ENCODE measurements at regions not wholly inside any gene's neighbourhood (a gene's known extent, or its start where the extent isn't known, plus 50 kb on each side); places are given as distances from the start of the nearest gene placed in this dataset.
"Not testable (repeated sequence)": the region's sequence is repeated elsewhere in the genome, so short reads cannot be mapped to it uniquely, and the experiment has no call there.

DNA sequence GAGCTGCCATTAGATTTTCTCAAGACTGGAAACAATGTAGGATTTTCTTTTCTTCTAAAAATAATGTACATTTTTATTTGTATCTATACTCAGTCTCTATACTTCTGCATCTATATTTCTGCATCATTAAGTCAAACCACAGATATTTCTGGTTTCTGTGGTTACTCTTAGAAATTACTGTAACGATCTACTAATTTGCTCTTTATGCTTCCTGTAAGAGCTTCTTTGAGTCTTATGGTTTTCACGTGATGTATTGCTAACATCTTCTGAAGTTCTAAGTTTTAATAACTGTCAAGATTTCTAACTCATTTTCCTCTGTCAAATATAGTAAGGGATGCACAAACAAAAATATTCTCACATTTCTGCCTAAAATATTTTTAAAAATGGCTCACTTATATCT is 1144.5 kb downstream of the HACE1 start:
- H3K9me3 ChIP-seq (ENCODE audit: control insufficient read depth, insufficient read depth, low read length): no peaks in the 10 kb centered on the region
- no peak overlapping the region for H3K27ac ChIP-seq (ENCODE audit: low read length)
- H3K27me3 ChIP-seq (ENCODE audit: control insufficient read depth, insufficient read depth, low read length): no peaks in the 10 kb centered on the region
- no peak overlapping the region for H3K4me3 ChIP-seq (ENCODE audit: low read length)
- H3K4me1 ChIP-seq (ENCODE audit: control insufficient read depth, insufficient read depth, low read length): no peaks in the 10 kb centered on the region
- DNase-seq (ENCODE audit: low read depth, low spot score): no peak
- no CpG with 5 or more reads among the region's 2 CpGs for WGBS (ENCODE audit: insufficient coverage, insufficient read length)
- H3K36me3 ChIP-seq (ENCODE audit: control insufficient read depth, insufficient read depth, low read length): no peaks in the 10 kb centered on the region

DNA sequence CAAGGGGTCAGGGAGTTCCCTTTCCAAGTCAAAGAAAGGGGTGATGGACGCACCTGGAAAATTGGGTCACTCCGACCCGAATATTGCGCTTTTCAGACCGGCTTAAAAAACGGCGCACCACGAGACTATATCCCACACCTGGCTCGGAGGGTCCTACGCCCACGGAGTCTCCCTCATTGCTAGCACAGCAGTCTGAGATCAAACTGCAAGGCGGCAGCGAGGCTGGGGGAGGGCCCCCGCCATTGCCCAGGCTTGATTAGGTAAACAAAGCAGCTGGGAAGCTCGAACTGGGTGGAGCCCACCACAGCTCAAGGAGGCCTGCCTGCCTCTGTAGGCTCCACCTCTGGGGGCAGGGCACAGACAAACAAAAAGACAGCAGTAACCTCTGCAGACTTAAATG is 1150.5 kb downstream of the HACE1 start:
- not testable (repeated sequence) for H3K27ac ChIP-seq (ENCODE audit: low read length); H3K4me3 ChIP-seq (ENCODE audit: low read length); H3K4me1 ChIP-seq (ENCODE audit: control insufficient read depth, insufficient read depth, low read length); H3K9me3 ChIP-seq (ENCODE audit: control insufficient read depth, insufficient read depth, low read length); H3K36me3 ChIP-seq (ENCODE audit: control insufficient read depth, insufficient read depth, low read length); H3K27me3 ChIP-seq (ENCODE audit: control insufficient read depth, insufficient read depth, low read length); DNase-seq (ENCODE audit: low read depth, low spot score)
- no CpG with 5 or more reads among the region's 15 CpGs for WGBS (ENCODE audit: insufficient coverage, insufficient read length)

DNA sequence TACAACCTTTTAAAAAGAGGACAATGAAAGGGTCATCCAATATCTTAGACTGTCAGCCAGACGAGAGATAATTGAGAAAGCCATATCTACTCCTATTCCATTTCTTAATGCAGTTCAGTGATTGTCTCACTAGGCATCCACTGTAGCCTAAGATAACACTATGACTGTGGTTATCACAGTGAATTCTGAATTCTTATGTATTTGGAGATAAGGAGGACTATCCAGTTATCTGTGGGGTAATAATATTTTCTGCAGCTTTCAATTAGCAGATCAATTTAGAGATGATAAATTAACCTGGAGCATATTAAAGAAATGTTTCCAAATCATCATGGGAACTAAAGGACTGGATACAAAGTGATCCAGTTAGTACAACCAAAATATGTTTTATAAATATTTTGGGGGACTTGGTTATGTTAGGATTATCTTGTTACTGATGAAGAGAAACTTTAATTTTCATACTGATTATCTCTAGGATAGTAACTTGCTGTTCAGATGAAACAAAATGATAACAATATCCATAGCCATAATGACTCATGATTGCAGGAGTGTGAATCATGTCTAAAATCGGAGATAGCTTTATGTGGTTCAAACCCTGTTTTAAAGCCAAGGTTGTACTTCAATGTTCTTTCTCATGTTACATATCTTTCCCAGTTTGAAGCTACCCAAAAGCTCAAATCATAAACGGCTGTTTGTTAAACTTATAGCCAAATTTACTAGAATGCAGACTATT is 1152.0 kb downstream of the HACE1 start:
- Histone ChIP-seq H3K27me3 (ENCODE audit: control insufficient read depth, insufficient read depth, low read length) (no peaks in the 10 kb centered on the region), H3K4me3 (ENCODE audit: low read length) (no peak overlapping the region), H3K27ac (ENCODE audit: low read length) (no peak overlapping the region), H3K4me1 (ENCODE audit: control insufficient read depth, insufficient read depth, low read length) (no peaks in the 10 kb centered on the region), H3K36me3 (ENCODE audit: control insufficient read depth, insufficient read depth, low read length) (no peaks in the 10 kb centered on the region), H3K9me3 (ENCODE audit: control insufficient read depth, insufficient read depth, low read length) (no peaks in the 10 kb centered on the region)
- DNase-seq (ENCODE audit: low read depth, low spot score): no peak
- whole genome bisulfite sequencing (ENCODE audit: insufficient coverage, insufficient read length): no CpG with 5 or more reads among the region's 3 CpGs

DNA sequence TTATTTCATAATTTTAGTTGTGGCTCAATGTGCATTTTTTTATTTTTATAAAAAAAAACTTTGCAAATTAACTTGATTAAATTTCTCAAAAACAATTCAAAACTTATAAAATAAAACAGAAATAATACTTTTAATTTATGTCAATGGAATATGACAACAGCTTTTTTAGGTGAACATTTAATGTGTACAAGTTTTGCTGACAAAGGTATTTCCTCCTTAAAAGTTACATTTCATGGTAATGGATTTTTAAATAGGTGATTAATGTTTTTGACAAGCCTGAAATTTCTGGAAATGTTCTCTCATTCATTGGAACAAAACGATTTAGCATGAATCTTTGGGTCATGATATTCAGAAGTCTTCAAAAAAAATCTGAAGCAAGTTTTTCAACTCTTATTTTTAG is 1160.0 kb downstream of the HACE1 start:
- Histone ChIP-seq H3K27me3 (ENCODE audit: control insufficient read depth, insufficient read depth, low read length) (no peaks in the 10 kb centered on the region), H3K9me3 (ENCODE audit: control insufficient read depth, insufficient read depth, low read length) (no peaks in the 10 kb centered on the region), H3K36me3 (ENCODE audit: control insufficient read depth, insufficient read depth, low read length) (no peaks in the 10 kb centered on the region), H3K27ac (ENCODE audit: low read length) (no peak overlapping the region), H3K4me1 (ENCODE audit: control insufficient read depth, insufficient read depth, low read length) (no peaks in the 10 kb centered on the region), H3K4me3 (ENCODE audit: low read length) (no peak overlapping the region)
- no peak for DNase-seq (ENCODE audit: low read depth, low spot score)
- WGBS (ENCODE audit: insufficient coverage, insufficient read length): no CpG with 5 or more reads among the region's 1 CpG

DNA sequence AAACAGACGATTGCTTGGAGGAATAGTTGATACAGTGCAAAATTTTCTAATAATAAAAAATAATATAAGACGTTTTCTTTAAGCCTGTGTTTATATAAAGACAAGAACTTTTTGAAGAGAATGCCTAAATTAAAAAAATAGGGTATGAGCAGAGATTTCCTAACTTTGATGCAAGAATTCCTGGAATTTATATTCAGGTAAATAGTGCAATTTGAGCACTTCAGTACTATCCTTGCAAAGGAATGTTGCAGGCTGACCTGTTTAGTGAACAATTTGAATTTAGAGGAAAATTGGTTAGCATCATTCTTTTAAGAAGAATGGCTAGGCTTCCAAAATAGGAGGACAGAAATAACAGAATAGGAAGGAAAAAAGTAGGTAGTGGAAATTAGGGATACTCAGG is 1172.3 kb downstream of the HACE1 start:
- Histone ChIP-seq H3K36me3 (ENCODE audit: control insufficient read depth, insufficient read depth, low read length) (no peaks in the 10 kb centered on the region), H3K27ac (ENCODE audit: low read length) (no peak overlapping the region), H3K4me3 (ENCODE audit: low read length) (no peak overlapping the region), H3K9me3 (ENCODE audit: control insufficient read depth, insufficient read depth, low read length) (no peaks in the 10 kb centered on the region), H3K27me3 (ENCODE audit: control insufficient read depth, insufficient read depth, low read length) (no peaks in the 10 kb centered on the region), H3K4me1 (ENCODE audit: control insufficient read depth, insufficient read depth, low read length) (no peaks in the 10 kb centered on the region)
- no CpG with 5 or more reads among the region's 2 CpGs for WGBS (ENCODE audit: insufficient coverage, insufficient read length)
- no peak for DNase-seq (ENCODE audit: low read depth, low spot score)

DNA sequence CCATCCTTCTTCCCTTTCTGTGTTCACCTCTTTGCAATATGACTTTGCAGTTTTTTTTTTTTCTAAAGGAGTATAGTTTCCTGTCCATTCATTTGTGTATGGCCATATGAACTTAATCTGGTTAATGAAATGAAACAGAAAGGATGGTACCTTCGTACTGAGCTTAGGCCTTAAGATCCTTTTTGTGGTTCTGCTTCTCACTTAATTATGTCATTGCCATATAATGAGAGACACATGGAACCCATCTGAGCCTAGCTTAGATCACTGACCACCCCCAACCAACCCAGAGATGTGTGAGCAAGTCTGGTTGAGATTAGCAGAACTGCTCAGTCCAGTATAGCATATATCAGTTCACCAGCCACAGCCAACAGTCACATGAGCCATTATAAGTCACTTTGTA is 1179.6 kb downstream of the HACE1 start:
- Histone ChIP-seq H3K27ac (ENCODE audit: low read length) (no peak overlapping the region), H3K4me3 (ENCODE audit: low read length) (no peak overlapping the region), H3K27me3 (ENCODE audit: control insufficient read depth, insufficient read depth, low read length) (no peaks in the 10 kb centered on the region), H3K9me3 (ENCODE audit: control insufficient read depth, insufficient read depth, low read length) (no peaks in the 10 kb centered on the region; the same call in 1 of the 2 replicates), H3K4me1 (ENCODE audit: control insufficient read depth, insufficient read depth, low read length) (no peaks in the 10 kb centered on the region), H3K36me3 (ENCODE audit: control insufficient read depth, insufficient read depth, low read length) (no peaks in the 10 kb centered on the region)
- no CpG with 5 or more reads among the region's 1 CpG for WGBS (ENCODE audit: insufficient coverage, insufficient read length)
- no peak for DNase-seq (ENCODE audit: low read depth, low spot score)

DNA sequence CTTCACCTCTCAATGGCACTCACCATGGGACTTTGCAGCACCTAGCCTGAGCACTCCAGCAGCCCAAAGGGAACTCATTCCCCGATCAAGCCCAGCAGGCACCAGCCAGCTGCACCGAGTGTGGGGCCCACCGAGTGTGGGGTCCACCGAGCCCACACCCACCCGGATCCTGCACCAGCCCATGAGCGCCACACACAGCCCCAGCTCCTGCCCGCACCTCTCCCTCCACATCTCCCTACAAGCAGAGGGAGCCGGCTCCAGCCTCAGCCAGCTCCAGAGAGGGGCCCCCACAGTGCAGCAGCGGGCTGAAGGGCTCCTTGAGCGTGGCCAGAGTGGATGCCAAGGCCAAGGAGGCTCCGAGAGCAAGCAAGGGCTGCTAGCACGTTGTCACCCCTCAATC is 1182.4 kb downstream of the HACE1 start:
- no peaks in the 10 kb centered on the region for H3K27me3 ChIP-seq (ENCODE audit: control insufficient read depth, insufficient read depth, low read length)
- no peak for DNase-seq (ENCODE audit: low read depth, low spot score)
- H3K4me1 ChIP-seq (ENCODE audit: control insufficient read depth, insufficient read depth, low read length): no peaks in the 10 kb centered on the region
- no peaks in the 10 kb centered on the region for H3K36me3 ChIP-seq (ENCODE audit: control insufficient read depth, insufficient read depth, low read length)
- H3K9me3 ChIP-seq (ENCODE audit: control insufficient read depth, insufficient read depth, low read length): no peaks in the 10 kb centered on the region; the same call in 1 of the 2 replicates
- no peak overlapping the region for H3K27ac ChIP-seq (ENCODE audit: low read length)
- H3K4me3 ChIP-seq (ENCODE audit: low read length): no peak overlapping the region
- WGBS (ENCODE audit: insufficient coverage, insufficient read length): no CpG with 5 or more reads among the region's 12 CpGs

DNA sequence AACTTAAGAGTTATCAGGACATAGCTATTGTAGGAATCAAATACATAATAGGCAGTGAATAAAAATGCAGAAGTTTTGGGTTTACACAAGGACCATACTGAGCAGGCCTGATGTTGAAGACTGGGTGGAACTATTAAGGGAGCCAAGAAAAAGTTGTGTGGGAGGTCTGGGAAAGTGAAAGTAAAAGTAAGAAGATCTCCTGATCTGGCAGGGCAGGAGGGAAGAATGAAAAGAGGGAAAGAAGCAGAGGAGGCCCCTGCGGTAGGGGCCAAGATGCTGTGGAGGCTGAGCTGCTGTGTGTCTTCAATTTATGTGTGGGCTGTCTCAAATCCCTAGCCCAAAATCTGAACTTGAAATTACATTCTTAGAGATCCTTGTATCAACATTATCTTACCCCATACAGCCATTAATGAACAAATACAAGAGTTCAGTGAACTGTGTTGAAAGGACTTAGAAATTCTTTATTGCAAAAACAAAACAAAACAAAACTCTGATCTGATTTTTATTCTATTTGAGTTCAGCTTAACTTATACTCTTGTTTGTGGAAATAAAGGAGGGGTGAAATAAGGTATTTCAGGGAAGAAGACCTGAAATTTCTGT is 1183.8 kb downstream of the HACE1 start:
- no peak for DNase-seq (ENCODE audit: low read depth, low spot score)
- H3K4me1 ChIP-seq (ENCODE audit: control insufficient read depth, insufficient read depth, low read length): no peaks in the 10 kb centered on the region
- WGBS (ENCODE audit: insufficient coverage, insufficient read length): no CpG with 5 or more reads among the region's 1 CpG
- H3K9me3 ChIP-seq (ENCODE audit: control insufficient read depth, insufficient read depth, low read length): no peaks in the 10 kb centered on the region; the same call in 1 of the 2 replicates
- no peak overlapping the region for H3K4me3 ChIP-seq (ENCODE audit: low read length)
- no peaks in the 10 kb centered on the region for H3K27me3 ChIP-seq (ENCODE audit: control insufficient read depth, insufficient read depth, low read length)
- H3K27ac ChIP-seq (ENCODE audit: low read length): no peak overlapping the region
- no peaks in the 10 kb centered on the region for H3K36me3 ChIP-seq (ENCODE audit: control insufficient read depth, insufficient read depth, low read length)

DNA sequence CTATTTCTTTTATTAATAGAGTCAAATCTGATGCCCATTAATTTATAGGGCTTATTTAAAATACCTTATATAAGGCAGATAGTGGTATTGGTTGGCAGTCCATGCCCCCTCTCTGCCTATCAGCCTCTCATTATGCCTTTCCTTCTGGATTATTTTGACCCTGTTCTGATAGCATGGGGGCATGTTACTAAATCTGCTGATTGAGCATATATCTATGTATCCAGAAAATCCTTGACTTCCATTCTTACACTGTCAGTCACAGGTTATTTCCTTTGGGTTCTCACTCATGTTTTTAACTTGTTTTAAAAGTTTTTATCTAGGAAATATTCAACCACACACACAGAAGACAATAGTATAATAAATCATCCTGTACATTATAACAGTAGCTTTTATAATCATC is 1184.9 kb downstream of the HACE1 start:
- no peak overlapping the region for H3K4me3 ChIP-seq (ENCODE audit: low read length)
- no peaks in the 10 kb centered on the region; the same call in 1 of the 2 replicates for H3K9me3 ChIP-seq (ENCODE audit: control insufficient read depth, insufficient read depth, low read length)
- no peaks in the 10 kb centered on the region for H3K36me3 ChIP-seq (ENCODE audit: control insufficient read depth, insufficient read depth, low read length)
- no peaks in the 10 kb centered on the region for H3K27me3 ChIP-seq (ENCODE audit: control insufficient read depth, insufficient read depth, low read length)
- H3K27ac ChIP-seq (ENCODE audit: low read length): no peak overlapping the region
- DNase-seq (ENCODE audit: low read depth, low spot score): no peak
- no peaks in the 10 kb centered on the region for H3K4me1 ChIP-seq (ENCODE audit: control insufficient read depth, insufficient read depth, low read length)

DNA sequence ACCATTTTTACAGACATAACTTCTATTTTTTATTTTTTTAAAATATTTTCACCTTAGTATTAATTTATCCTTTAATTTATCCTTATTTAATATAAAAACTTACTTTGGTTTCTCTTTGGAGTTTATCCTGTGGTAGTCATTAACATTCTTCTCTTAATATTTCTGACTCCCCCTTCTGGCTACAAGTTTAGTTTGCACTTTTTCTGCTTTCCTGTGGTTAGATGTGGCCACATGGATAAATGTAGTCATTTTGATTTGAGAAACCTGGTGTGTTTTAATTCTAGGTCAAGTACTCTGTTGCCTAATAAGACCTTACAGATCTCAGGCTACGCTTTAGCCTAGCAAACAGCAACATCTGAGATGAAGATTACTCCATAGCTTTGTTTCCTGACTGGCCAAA is 1187.5 kb downstream of the HACE1 start:
- H3K9me3 ChIP-seq (ENCODE audit: control insufficient read depth, insufficient read depth, low read length): no peaks in the 10 kb centered on the region
- H3K27me3 ChIP-seq (ENCODE audit: control insufficient read depth, insufficient read depth, low read length): no peaks in the 10 kb centered on the region
- no peaks in the 10 kb centered on the region for H3K4me1 ChIP-seq (ENCODE audit: control insufficient read depth, insufficient read depth, low read length)
- no peak overlapping the region for H3K4me3 ChIP-seq (ENCODE audit: low read length)
- DNase-seq (ENCODE audit: low read depth, low spot score): no peak
- no peaks in the 10 kb centered on the region for H3K36me3 ChIP-seq (ENCODE audit: control insufficient read depth, insufficient read depth, low read length)
- H3K27ac ChIP-seq (ENCODE audit: low read length): no peak overlapping the region
- WGBS (ENCODE audit: insufficient coverage, insufficient read length): no CpG with 5 or more reads among the region's 1 CpG

DNA sequence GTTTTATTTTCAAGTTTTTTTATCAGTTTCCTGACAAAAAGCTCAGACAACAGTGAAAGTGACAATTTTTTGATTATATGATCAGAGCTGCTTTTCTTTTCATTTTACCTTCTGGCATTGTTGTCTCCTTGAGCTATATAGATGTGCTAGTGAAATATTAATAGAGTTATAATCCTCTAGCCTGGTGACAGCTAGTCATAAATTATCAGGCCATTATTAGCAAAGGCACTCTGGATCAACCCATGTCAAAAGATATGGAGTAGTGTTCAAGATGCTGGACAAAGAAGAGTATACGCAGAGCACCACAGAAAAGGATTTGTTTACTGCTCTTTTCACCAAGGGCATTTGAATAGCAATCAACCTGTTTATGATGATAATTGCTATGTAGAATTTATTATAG is 1230.1 kb downstream of the HACE1 start:
- DNase-seq (ENCODE audit: low read depth, low spot score): no peak
- Histone ChIP-seq H3K36me3 (ENCODE audit: control insufficient read depth, insufficient read depth, low read length) (no peaks in the 10 kb centered on the region), H3K27ac (ENCODE audit: low read length) (no peak overlapping the region), H3K4me1 (ENCODE audit: control insufficient read depth, insufficient read depth, low read length) (no peaks in the 10 kb centered on the region), H3K27me3 (ENCODE audit: control insufficient read depth, insufficient read depth, low read length) (no peaks in the 10 kb centered on the region), H3K4me3 (ENCODE audit: low read length) (no peak overlapping the region), H3K9me3 (ENCODE audit: control insufficient read depth, insufficient read depth, low read length) (no peaks in the 10 kb centered on the region)
- no CpG with 5 or more reads among the region's 1 CpG for WGBS (ENCODE audit: insufficient coverage, insufficient read length)

Measured in iPS DF 6.9 (cell line).